Esophagus muscularis mucosa (tissue), 4 donors: ENCODE measurements at regions not wholly inside any gene's neighbourhood (a gene's known extent, or its start where the extent isn't known, plus 50 kb on each side); places are given as distances from the start of the nearest gene placed in this dataset.
"Not testable (repeated sequence)": the region's sequence is repeated elsewhere in the genome, so short reads cannot be mapped to it uniquely, and the experiment has no call there.

Experiments
- DNase-seq: peaks from one replicate; pipeline ENCODE4 v3.0.0-alpha.2; 2017; ENCODE audit errors: extremely low spot score
- H3K27ac ChIP-seq, 4 donors: fragments of 200-600 bp; sonication (generic); replicated peaks in 1 of 4; 1 replicate in 3 of 4; 2 replicates in 1 of 4; pipeline ENCODE4 v1.5.1; 2016 to 2019; ENCODE audit warnings: mild to moderate bottlenecking in 1 of 4
- H3K27me3 ChIP-seq, 4 donors: fragments of 200-600 bp; sonication (generic); one replicate each; pipeline versions ENCODE4 v1.5.1 to v1.6.0; 2016 to 2019
- H3K36me3 ChIP-seq, 4 donors: fragments of 200-600 bp; sonication (generic); one replicate each; pipeline ENCODE4 v1.5.1; 2016 to 2019
- H3K4me1 ChIP-seq, 4 donors: fragments of 200-600 bp; sonication (generic); one replicate each; pipeline ENCODE4 v1.5.1; 2016 to 2019
- H3K4me3 ChIP-seq, 4 donors: fragments of 200-600 bp; sonication (generic); 1 replicate in 2 of 4; 2 replicates in 2 of 4; pipeline ENCODE4 v1.5.1; 2016 to 2019; ENCODE audit warnings: mild to moderate bottlenecking in 4 of 4, moderate library complexity in 1 of 4
- H3K9me3 ChIP-seq, 4 donors: fragments of 200-600 bp; sonication (generic); 1 replicate in 3 of 4; 2 replicates in 1 of 4; pipeline ENCODE4 v1.5.1; 2016 to 2019
- WGBS: methylation state at CpG from one replicate; pipeline ENCODE4 v1.1.5; 2018; 5-methylcytosine and 5-hydroxymethylcytosine counted together
- intact Hi-C: fragments of 100-400 bp; cut with DNase I; formaldehyde crosslinking; loops from one replicate; pipeline ENCODE4 v1.15.1; 2023

- DNase-seq: not testable (repeated sequence)
These were observed 95.4 kb upstream of the RRN3 start for GRCh38 chr16:15189478-15189877.

More at GRCh38 chr16:15189478-15189877, 95.4 kb upstream of the RRN3 start:
- H3K4me3 ChIP-seq, H3K27me3 ChIP-seq, H3K27ac ChIP-seq, H3K9me3 ChIP-seq, H3K4me1 ChIP-seq, H3K36me3 ChIP-seq, intact Hi-C loops: not testable (repeated sequence)
- no CpG with 5 or more reads among the region's 2 CpGs for WGBS
